Lung (tissue), 11 donors: ENCODE measurements at regions not wholly inside any gene's neighbourhood (a gene's known extent, or its start where the extent isn't known, plus 50 kb on each side); places are given as distances from the start of the nearest gene placed in this dataset.

ENCODE experiments used
- ATAC-seq: fragments of 200-7000 bp; cut with Tn5 transposase; one replicate; pipeline ENCODE4 v1.9.1; 2020; ENCODE audit warnings: moderate number of reproducible peaks; ENCODE audit not compliant: insufficient read depth, low FRiP score
- DNase-seq, 3 donors: peaks; one replicate each; pipeline ENCODE4 v3.0.0-alpha.2; 2013 to 2017
- H3K27ac ChIP-seq, 2 donors: one replicate each; pipeline ENCODE4 v1.5.1; 2013; ENCODE audit warnings: mild to moderate bottlenecking in 2 of 2, moderate library complexity in 2 of 2, control low read depth in 1 of 2, inconsistent platforms in 1 of 2, low read depth in 1 of 2, low read length in 1 of 2
- H3K27me3 ChIP-seq, 3 donors: one replicate each; pipeline ENCODE4 v1.5.1; 2013; ENCODE audit warnings: low read length in 2 of 3; ENCODE audit not compliant: control insufficient read depth in 3 of 3, insufficient read depth in 3 of 3
- H3K36me3 ChIP-seq, 4 donors: one replicate each; pipeline ENCODE4 v1.5.1; 2013; ENCODE audit warnings: low read length in 4 of 4, mild to moderate bottlenecking in 1 of 4, moderate library complexity in 1 of 4; ENCODE audit not compliant: control insufficient read depth in 4 of 4, insufficient read depth in 4 of 4
- H3K4me1 ChIP-seq, 5 donors: one replicate each; pipeline ENCODE4 v1.5.1; 2013; ENCODE audit warnings: low read length in 5 of 5, mild to moderate bottlenecking in 2 of 5, moderate library complexity in 1 of 5; ENCODE audit not compliant: control insufficient read depth in 5 of 5, insufficient read depth in 5 of 5
- H3K4me3 ChIP-seq: one replicate; pipeline ENCODE4 v1.5.1; 2013; ENCODE audit warnings: mild to moderate bottlenecking, control low read depth, moderate library complexity
- H3K9ac ChIP-seq, 2 donors: one replicate each; pipeline ENCODE4 v1.5.1; 2013; ENCODE audit warnings: low read length in 2 of 2, control low read depth in 1 of 2; ENCODE audit not compliant: insufficient read depth in 1 of 2
- H3K9me3 ChIP-seq, 4 donors: one replicate each; pipeline ENCODE4 v1.5.1; 2013; ENCODE audit warnings: low read length in 3 of 4, mild to moderate bottlenecking in 1 of 4, moderate library complexity in 1 of 4; ENCODE audit not compliant: control insufficient read depth in 4 of 4, insufficient read depth in 3 of 4
- whole genome bisulfite sequencing, 2 donors: extraction: QIAGEN DNeasy Blood & Tissue Kit; methylation state at CpG; one replicate each; pipeline ENCODE4 v1.1.7; 2013; 5-methylcytosine and 5-hydroxymethylcytosine counted together
- TF ChIP-seq, protein P1 (sequence below): IDR thresholded peaks from 2 replicates; pipeline ENCODE4 v1.5.1; 2012; ENCODE audit warnings: mild to moderate bottlenecking; ENCODE audit errors: control extremely low read depth, extremely low read depth
- donor health status: control.
- donor health status: control.
- donor health status: Bipolar disorder and iron deficiency.
- donor health status: healthy.
- donor health status: DM: yes; HTN: yes; CAD: no.

DNA sequence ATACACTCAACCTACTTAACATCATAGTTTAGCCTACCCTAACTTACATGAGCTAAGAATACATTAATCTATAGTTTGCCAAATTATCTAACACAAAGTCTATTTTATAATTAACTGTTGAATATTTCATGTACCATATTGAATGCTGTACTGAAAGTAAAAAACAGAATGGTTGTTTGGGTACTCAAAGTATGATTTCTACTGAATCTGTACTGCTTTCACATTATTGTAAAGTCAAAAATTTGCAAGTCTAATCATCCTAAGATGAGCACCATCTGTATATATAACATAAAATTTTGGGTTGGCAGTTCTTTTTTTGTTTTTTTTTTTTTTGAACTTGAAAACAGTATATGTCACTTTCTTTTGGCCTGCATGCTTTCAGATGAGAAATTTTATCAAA is 1212.6 kb downstream of the SLITRK5 start:
- Histone ChIP-seq H3K4me1 (peaks cover 0 to 4% (median 0%) of the 10 kb centered on the region in 5 donors), H3K27ac (no peak overlapping the region), H3K36me3 (no peaks in the 10 kb centered on the region), H3K9ac (no peak overlapping the region), H3K4me3 (no peak overlapping the region), H3K9me3 (peaks cover 0 to 2% (median 0%) of the 10 kb centered on the region in 4 donors), H3K27me3 (no peaks in the 10 kb centered on the region)
- TF ChIP-seq, protein P1, sequence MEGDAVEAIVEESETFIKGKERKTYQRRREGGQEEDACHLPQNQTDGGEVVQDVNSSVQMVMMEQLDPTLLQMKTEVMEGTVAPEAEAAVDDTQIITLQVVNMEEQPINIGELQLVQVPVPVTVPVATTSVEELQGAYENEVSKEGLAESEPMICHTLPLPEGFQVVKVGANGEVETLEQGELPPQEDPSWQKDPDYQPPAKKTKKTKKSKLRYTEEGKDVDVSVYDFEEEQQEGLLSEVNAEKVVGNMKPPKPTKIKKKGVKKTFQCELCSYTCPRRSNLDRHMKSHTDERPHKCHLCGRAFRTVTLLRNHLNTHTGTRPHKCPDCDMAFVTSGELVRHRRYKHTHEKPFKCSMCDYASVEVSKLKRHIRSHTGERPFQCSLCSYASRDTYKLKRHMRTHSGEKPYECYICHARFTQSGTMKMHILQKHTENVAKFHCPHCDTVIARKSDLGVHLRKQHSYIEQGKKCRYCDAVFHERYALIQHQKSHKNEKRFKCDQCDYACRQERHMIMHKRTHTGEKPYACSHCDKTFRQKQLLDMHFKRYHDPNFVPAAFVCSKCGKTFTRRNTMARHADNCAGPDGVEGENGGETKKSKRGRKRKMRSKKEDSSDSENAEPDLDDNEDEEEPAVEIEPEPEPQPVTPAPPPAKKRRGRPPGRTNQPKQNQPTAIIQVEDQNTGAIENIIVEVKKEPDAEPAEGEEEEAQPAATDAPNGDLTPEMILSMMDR = no peak
- no peak for DNase-seq
- no peak for ATAC-seq

DNA sequence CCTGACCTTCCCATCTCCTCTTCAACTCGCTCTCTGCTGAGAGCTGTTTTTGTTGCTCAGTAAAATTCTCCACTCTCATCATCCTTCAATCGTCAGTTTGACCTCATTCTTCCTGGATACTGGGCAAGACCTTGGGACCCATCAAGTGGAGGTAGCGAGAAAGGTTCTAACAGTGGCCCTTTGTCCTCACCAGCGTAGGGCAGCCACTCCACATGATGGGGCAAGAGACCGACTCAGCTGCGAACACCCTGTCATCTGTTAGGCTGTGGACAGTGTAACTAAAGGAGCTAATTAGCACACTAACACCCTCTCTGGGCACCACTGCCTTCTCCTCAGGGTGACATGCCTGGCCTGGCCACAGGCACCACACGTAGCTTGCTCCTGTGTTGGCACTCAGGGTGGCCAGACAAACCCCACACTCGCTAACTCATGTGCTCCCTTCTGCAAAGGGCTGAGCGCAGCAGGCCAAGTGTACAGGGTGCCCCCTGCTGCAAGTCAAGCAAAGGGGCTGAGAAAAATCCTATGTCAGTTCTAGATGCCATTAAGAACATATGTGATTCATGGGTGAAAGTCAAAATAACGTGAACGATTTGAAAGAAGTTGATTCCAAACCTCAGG is 1216.0 kb downstream of the SLITRK5 start:
- peaks cover 0 to 4% (median 0%) of the 10 kb centered on the region in 5 donors for H3K4me1 ChIP-seq
- peaks cover 0 to 2% (median 0%) of the 10 kb centered on the region in 4 donors for H3K9me3 ChIP-seq
- TF ChIP-seq, protein P1 = no peak
- H3K4me3 ChIP-seq = no peak overlapping the region
- H3K27me3 ChIP-seq = no peaks in the 10 kb centered on the region
- no peak overlapping the region for H3K9ac ChIP-seq
- 85 to 89% methylated on average over 11 of the region's 11 CpGs for WGBS, 2 donors
- ATAC-seq (no peak), DNase-seq (no peak)
- H3K27ac ChIP-seq = no peak overlapping the region
- H3K36me3 ChIP-seq = no peaks in the 10 kb centered on the region

DNA sequence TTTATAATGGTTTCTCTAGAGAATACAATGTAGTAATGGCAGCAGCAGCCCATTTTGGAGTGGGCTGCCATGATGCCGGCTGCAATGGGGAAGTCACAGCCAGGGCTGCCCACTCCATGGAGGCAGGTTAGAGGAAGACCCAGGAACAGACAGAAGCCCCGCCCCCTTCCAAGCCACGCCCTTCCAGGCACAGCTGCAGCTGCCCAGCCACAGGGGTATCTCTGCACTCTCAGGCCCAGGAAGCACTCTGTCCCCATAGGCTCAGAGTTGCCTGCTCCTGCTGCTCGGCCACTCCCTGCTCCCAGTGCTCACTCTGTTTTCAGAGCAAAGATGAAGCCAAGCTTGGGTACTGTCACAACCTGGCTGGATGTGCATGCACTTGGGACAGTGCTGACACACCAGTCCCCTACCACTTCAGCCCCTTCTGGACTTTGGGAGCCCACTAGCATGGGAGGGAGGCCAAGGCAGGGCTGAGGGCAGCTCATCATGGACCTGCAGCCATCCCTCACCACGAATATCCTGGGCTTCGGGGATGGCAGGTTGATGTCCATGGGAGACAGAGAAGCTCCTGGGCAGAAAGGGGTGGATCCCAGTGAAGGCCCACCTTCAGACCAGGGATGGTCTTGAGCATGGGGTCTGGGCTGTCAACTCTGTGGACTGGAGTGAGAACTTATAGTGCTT is 1224.2 kb downstream of the SLITRK5 start:
- Histone ChIP-seq H3K27ac (no peak overlapping the region), H3K4me3 (no peak overlapping the region), H3K27me3 (no peaks in the 10 kb centered on the region), H3K9ac (no peak overlapping the region), H3K9me3 (no peaks in the 10 kb centered on the region), H3K4me1 (no peaks in the 10 kb centered on the region), H3K36me3 (no peaks in the 10 kb centered on the region)
- ATAC-seq (no peak), DNase-seq (no peak)
- TF ChIP-seq, protein P1 = no peak
- 92 to 94% methylated on average over 6 of the region's 6 CpGs for WGBS, 2 donors
